ENCODE measurements at regions not wholly inside any gene's neighbourhood (a gene's known extent, or its start where the extent isn't known, plus 50 kb on each side); places are given as distances from the start of the nearest gene placed in this dataset.
"Not testable (repeated sequence)": the region's sequence is repeated elsewhere in the genome, so short reads cannot be mapped to it uniquely, and the experiment has no call there.

GRCh38 chr18:43714343-43715010, 437.2 kb upstream of the SYT4 start:
- no peak for DNase-seq (ENCODE audit: low read depth, low spot score)

- no peak for DNase-seq (ENCODE audit: low read depth, low spot score)
Measured at GRCh38 chr18:43719267-43719795, 442.0 kb upstream of the SYT4 start.

- no peak for DNase-seq (ENCODE audit: low read depth, low spot score)
Measured at GRCh38 chr18:43720041-43720440, 442.8 kb upstream of the SYT4 start.

GRCh38 chr18:43735570-43735969, 458.3 kb upstream of the SYT4 start:
- no peak for DNase-seq (ENCODE audit: low read depth, low spot score)

DNA sequence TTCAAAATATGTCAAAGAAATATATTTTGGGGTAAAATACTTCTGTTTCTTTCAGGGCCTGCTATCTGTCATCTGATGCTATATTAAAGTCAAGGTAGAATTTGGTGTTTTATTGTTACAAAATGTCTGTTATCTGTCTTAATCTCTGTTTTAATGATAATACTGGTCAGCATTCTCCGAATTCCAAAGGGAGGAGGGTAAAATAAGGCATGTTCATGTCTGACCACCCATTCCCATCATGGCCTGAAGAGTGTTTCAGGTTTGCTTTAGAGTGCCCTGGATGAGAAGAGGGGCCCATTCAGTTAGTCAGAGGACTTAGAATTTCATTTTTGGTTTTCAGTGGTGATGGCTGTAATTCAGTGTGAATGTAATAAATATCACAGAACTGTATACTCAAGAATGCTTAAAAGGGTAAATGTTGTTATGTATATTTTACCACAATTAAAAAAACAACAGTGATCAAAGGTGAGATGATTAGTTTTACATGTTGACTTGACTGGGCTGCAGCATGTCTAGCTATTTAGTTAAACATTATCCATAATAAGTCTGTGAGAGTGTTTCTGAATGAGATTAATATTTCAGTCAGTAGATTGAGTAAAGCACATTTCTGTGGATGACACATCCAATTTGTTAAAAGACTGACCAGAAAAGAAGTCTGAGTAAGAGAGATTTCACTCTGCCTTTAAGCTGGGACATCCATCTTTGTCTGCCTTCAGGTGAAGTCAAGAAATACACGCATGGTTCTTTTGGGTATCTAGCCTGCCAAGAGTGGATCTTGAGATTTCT, 467.9 kb upstream of the SYT4 start:
- DNase-seq (ENCODE audit: low read depth, low spot score): no peak

GRCh38 chr18:43751203-43751602, 473.9 kb upstream of the SYT4 start:
- no peak for DNase-seq (ENCODE audit: low read depth, low spot score)

GRCh38 chr18:43751835-43752234, 474.5 kb upstream of the SYT4 start:
- no peak for DNase-seq (ENCODE audit: low read depth, low spot score)

DNA sequence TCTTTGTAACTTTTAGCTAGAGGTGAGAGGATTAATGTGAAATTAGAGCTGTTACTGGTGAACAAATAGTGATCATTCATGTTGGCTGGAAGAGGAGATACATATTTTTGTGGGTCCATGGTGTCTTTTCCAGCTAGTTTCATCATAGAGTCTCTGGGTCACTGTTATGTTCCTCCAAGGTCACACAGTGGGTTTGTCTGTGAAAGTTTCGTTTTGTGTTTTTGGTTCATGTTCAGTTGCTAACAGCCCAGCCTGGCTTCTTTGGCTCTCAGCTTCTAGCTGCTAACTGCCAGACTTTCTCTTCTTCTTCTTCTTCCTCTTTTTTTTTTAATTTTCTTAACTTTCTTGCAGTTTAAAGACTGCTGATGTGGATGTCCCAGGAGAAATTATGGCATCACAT, 480.0 kb upstream of the SYT4 start:
- no peak for DNase-seq (ENCODE audit: low read depth, low spot score)

DNA sequence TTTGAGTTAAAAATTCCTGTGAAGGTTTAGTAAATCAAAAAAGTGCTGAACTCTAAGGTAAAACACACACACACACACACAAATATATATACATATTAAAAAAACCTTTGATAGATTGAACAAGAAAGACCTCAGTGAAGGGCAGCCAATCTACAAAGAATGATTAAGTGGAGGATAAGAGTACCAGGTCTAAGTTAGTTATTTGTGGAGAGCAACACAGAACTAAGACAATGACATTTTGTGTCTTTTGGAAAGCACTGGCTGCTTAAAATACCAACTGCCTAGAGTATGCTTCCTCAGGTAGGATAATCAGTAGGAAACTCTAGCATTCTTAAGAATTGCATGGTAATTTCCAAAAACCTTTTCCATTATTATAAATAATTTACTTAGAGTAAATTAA, 481.4 kb upstream of the SYT4 start:
- no peak for DNase-seq (ENCODE audit: low read depth, low spot score)

DNA sequence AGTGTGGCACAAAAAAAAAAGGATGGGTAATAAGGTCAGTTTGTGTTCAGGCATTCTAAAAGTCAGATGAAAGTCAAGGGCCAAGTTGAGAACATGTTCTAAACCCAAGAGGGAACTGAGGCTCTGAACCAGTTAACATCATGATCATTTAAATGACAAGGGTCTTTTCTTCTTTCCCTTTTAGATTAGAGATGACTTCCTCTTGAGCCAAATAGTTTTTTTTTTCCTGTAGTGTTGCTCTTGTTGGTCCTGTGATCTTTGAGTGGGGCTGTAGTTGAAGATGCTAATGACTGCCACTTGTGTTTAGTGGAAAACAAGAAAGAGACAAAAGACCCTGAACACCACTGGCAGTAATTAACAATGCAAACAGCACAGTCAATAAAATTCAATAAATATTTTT, 482.7 kb upstream of the SYT4 start:
- no peak for DNase-seq (ENCODE audit: low read depth, low spot score)

- no peak for DNase-seq (ENCODE audit: low read depth, low spot score)
Measured at GRCh38 chr18:43772907-43773306, 495.6 kb upstream of the SYT4 start.

DNA sequence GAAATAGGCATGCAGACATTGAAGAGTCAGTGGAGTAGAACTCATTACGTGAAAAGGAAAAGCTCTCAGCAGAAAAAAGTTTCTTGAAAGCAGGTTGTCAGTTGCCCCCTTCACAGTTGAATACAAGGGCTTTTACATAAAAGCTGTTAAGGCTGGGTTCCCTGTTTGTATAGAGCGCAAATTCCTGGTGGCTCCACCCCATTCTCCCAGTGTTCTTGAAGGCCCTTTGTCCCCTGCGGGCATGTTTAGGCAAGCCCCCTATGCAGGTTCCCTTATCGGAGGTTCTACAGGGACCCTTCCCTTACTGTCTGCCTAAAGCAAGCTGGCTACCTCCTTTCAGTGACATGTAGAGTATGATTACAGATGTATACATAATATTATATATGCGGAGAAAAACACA, 497.2 kb upstream of the SYT4 start:
- no peak for DNase-seq (ENCODE audit: low read depth, low spot score)

DNA sequence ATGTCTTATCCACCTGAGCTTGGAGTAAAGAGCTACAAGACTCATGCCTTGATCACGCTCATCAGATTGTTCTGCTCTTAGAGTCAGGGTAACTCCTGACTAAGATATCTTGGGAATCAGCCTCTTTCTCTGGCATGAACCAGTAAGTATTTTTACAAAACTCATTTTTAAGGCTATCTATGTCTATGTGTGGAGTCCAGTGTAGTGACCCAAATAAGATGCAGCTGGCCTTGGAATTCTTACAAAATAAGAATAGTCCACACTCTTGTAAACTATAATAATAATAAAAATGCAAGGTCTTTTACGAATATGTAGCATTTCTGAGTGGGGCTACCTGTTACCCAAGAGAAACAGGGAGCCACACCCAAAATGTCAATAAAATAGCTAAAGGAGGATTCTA, 498.3 kb upstream of the SYT4 start:
- DNase-seq (ENCODE audit: low read depth, low spot score): no peak

- DNase-seq (ENCODE audit: low read depth, low spot score): no peak
Measured at GRCh38 chr18:43776997-43777396, 499.7 kb upstream of the SYT4 start.

- no peak for DNase-seq (ENCODE audit: low read depth, low spot score)
Measured at GRCh38 chr18:43777636-43778304, 500.5 kb upstream of the SYT4 start.

- no peak for DNase-seq (ENCODE audit: low read depth, low spot score)
Measured at GRCh38 chr18:43780782-43781340, 503.6 kb upstream of the SYT4 start.

DNA sequence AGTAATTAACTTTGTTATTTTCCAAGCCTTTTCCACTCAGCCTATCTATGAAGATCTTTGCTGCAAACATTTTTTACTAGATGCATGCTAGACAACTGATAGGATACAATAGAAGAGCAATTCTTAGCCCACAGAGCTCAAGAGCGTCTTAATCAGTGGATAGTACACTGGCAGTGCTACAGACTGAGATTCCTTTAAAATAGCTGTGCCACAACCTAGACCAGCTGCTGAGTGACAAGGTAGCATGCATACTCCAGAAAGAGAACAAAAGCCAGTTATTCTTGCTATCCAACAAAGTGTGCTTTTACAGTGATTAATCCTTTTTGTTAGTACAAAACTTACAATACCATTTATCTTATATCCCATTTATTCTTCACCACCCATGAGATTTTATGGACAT, 507.9 kb upstream of the SYT4 start:
- DNase-seq (ENCODE audit: low read depth, low spot score): no peak

GRCh38 chr18:43786893-43787292, 509.6 kb upstream of the SYT4 start:
- DNase-seq (ENCODE audit: low read depth, low spot score): no peak

DNA sequence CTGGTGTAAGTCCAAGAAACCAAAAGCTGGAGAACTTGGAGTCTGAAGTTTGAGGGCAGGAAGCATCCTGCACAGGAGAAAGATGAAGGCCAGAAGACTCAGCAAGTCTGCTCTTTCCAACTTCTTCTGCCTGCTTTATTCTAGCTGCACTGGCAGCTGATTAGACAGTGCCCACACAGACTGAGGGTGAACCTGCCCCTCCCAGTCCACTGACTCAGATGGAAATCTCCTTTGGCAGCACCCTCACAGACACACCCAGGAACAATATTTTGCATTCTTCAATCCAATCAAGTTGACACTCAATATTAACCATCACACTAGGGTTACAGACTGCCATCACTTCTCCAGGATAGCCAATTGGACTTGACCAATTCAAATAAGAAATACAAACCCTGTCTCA, 510.4 kb upstream of the SYT4 start:
- not testable (repeated sequence) for DNase-seq (ENCODE audit: low read depth, low spot score)

GRCh38 chr18:43789234-43790000, 512.1 kb upstream of the SYT4 start:
- no peak for DNase-seq (ENCODE audit: low read depth, low spot score)

DNA sequence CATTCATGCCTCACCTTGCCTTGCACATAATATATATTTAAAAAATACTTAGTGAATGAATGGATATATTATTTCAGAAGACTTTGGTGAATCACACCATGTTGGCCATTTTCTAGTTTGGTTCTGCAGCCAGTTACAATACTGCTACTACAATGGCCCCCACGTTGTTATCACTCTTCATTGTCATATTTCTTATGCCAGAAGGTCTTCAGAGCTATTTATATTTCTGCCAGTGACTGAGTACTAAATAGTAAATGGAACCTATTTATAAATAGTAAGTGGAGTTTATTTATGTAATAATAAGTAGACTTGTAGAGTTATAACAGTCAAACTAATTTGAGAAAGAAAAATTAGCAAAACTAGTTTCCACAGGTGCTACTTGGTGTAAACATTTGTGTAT, 516.6 kb upstream of the SYT4 start:
- DNase-seq (ENCODE audit: low read depth, low spot score): no peak

DNA sequence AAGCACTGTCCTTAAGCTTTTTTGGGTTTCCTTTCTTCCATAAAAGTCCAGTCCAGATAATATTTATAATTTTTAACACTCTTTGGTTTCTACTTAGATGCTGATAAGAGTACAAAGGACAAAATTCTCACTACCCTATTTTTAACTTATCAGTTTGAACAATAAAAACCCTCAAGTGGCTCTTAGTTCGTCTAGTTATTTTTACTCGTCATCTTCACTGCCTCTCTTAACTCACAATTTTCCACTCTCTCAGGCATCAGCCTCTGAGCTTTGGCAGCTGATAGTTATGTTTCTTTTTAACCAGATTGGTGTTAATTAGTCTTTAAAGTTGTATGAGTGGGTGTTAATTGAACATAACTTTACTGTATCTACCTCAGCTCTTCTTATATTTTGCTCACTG, 517.1 kb upstream of the SYT4 start:
- no peak for DNase-seq (ENCODE audit: low read depth, low spot score)
